ENCODE measurements at regions not wholly inside any gene's neighbourhood (a gene's known extent, or its start where the extent isn't known, plus 50 kb on each side); places are given as distances from the start of the nearest gene placed in this dataset.
A peak's percentile ranks its signal among the peaks of the same experiment; 100 is the strongest.

GRCh38 chr20:11117808-11118528 is 444.2 kb upstream of the JAG1 start:
- DNase-seq (ENCODE audit: low read depth), result peak; percentile 69
- H3K4me3 ChIP-seq (ENCODE audit: low read depth, low read length), result no peak overlapping the region
- no peak for TF ChIP-seq CTCF (conservative IDR thresholded peaks at IDR 0.05; ENCODE audit: low read depth, low read length)

GRCh38 chr20:11118802-11119380 is 445.1 kb upstream of the JAG1 start:
- H3K4me3 ChIP-seq (ENCODE audit: low read depth, low read length), result no peak overlapping the region
- no peak for DNase-seq (ENCODE audit: low read depth)
- TF ChIP-seq CTCF (conservative IDR thresholded peaks at IDR 0.05; ENCODE audit: low read depth, low read length), result no peak

- no peak for TF ChIP-seq CTCF (conservative IDR thresholded peaks at IDR 0.05; ENCODE audit: low read depth, low read length)
- no peak for DNase-seq (ENCODE audit: low read depth)
- H3K4me3 ChIP-seq (ENCODE audit: low read depth, low read length), result no peak overlapping the region
These were observed 445.8 kb upstream of the JAG1 start for GRCh38 chr20:11119573-11119972.

- no peak overlapping the region for H3K4me3 ChIP-seq (ENCODE audit: low read depth, low read length)
- no peak for TF ChIP-seq CTCF (conservative IDR thresholded peaks at IDR 0.05; ENCODE audit: low read depth, low read length)
- no peak for DNase-seq (ENCODE audit: low read depth)
These were observed 446.6 kb upstream of the JAG1 start for GRCh38 chr20:11120431-11120830.

GRCh38 chr20:11124849-11125505 is 451.2 kb upstream of the JAG1 start:
- DNase-seq (ENCODE audit: low read depth), result no peak
- no peak overlapping the region for H3K4me3 ChIP-seq (ENCODE audit: low read depth, low read length)
- no peak for TF ChIP-seq CTCF (conservative IDR thresholded peaks at IDR 0.05; ENCODE audit: low read depth, low read length)

- TF ChIP-seq CTCF (conservative IDR thresholded peaks at IDR 0.05; ENCODE audit: low read depth, low read length), result no peak
- no peak overlapping the region for H3K4me3 ChIP-seq (ENCODE audit: low read depth, low read length)
- DNase-seq (ENCODE audit: low read depth), result no peak
These were observed 454.5 kb upstream of the JAG1 start for GRCh38 chr20:11128220-11128718.
